Fibroblast of lung (primary cell): ENCODE measurements at regions not wholly inside any gene's neighbourhood (a gene's known extent, or its start where the extent isn't known, plus 50 kb on each side); places are given as distances from the start of the nearest gene placed in this dataset.
A peak's percentile ranks its signal among the peaks of the same experiment; 100 is the strongest.

ENCODE experiments used
- DNase-seq, 2 donors: peaks; one replicate each; pipeline versions ENCODE4 v3.0.0 to v3.0.0-alpha.2; 2010; ENCODE audit warnings: low read depth in 2 of 2
- H2AFZ ChIP-seq: 2 replicates; pipeline ENCODE4 v1.5.1; 2012; ENCODE audit warnings: low read length, control low read depth, inconsistent platforms
- H3K27ac ChIP-seq: 2 replicates; pipeline ENCODE4 v1.5.1; 2011; ENCODE audit warnings: low read length, control low read depth; ENCODE audit not compliant: insufficient read depth
- H3K27me3 ChIP-seq: 2 replicates; pipeline ENCODE4 v1.5.1; 2011; ENCODE audit warnings: mild to moderate bottlenecking, low read length; ENCODE audit not compliant: control insufficient read depth, insufficient read depth
- H3K36me3 ChIP-seq: 2 replicates; pipeline ENCODE4 v1.5.1; 2011; ENCODE audit warnings: low read length; ENCODE audit not compliant: control insufficient read depth, insufficient read depth
- H3K4me1 ChIP-seq: 2 replicates; pipeline ENCODE4 v1.5.1; 2011; ENCODE audit warnings: low read length; ENCODE audit not compliant: control insufficient read depth, insufficient read depth; ENCODE audit errors: extremely low read depth
- H3K4me2 ChIP-seq: 2 replicates; pipeline ENCODE4 v1.5.1; 2011; ENCODE audit warnings: low read length, control low read depth; ENCODE audit not compliant: insufficient read depth; ENCODE audit errors: extremely low read depth
- H3K4me3 ChIP-seq, 4 experiments: fragments of 200-600 bp in 1 of 4; sonication (generic) in 1 of 4; replicated peaks in 1 of 4; 2 replicates each; pipeline ENCODE4 v1.5.1; 2011 to 2016; ENCODE audit warnings: low read length in 4 of 4, low read depth in 3 of 4, mild to moderate bottlenecking in 3 of 4, control low read depth in 2 of 4, inconsistent platforms in 1 of 4, mixed read lengths in 1 of 4; ENCODE audit not compliant: insufficient read depth in 1 of 4; ENCODE audit errors: control extremely low read depth in 1 of 4
- H3K79me2 ChIP-seq: 2 replicates; pipeline ENCODE4 v1.5.1; 2012; ENCODE audit warnings: mild to moderate bottlenecking, low read length, inconsistent platforms; ENCODE audit not compliant: control insufficient read depth, insufficient read depth
- H3K9ac ChIP-seq: 2 replicates; pipeline ENCODE4 v1.5.1; 2011; ENCODE audit warnings: mild to moderate bottlenecking, low read length, control low read depth; ENCODE audit not compliant: insufficient read depth
- H3K9me3 ChIP-seq: 2 replicates; pipeline ENCODE4 v1.5.1; 2012; ENCODE audit warnings: low read depth, low read length; ENCODE audit not compliant: control insufficient read depth, insufficient read depth
- H4K20me1 ChIP-seq: 2 replicates; pipeline ENCODE4 v1.5.1; 2011; ENCODE audit warnings: low read length; ENCODE audit not compliant: control insufficient read depth, insufficient read depth; ENCODE audit errors: extremely low read depth
- CTCF ChIP-seq, 2 donors: IDR thresholded peaks in 1 of 2; conservative IDR thresholded peaks in 1 of 2; 1 replicate in 1 of 2; 2 replicates in 1 of 2; pipeline ENCODE4 v1.5.1; 2011 to 2012; ENCODE audit warnings: low read length in 2 of 2, control low read depth in 1 of 2, inconsistent platforms in 1 of 2, low read depth in 1 of 2, mild to moderate bottlenecking in 1 of 2
- EZH2 ChIP-seq: IDR thresholded peaks from 2 replicates; pipeline ENCODE4 v1.5.1; 2012; ENCODE audit warnings: low read length, control low read depth, mild to moderate bottlenecking; ENCODE audit errors: missing control alignments

GRCh38 chr20:39875492-39876110 lies 813.4 kb downstream of the MAFB start:
- Histone ChIP-seq H3K4me2 (no peak overlapping the region), H3K36me3 (no peaks in the 10 kb centered on the region), H3K27ac (no peak overlapping the region), H3K79me2 (no peaks in the 10 kb centered on the region), H3K4me1 (no peaks in the 10 kb centered on the region), H3K4me3 (no peak overlapping the region), H3K9ac (no peak overlapping the region), H2AFZ (no peak overlapping the region), H3K27me3 (no peaks in the 10 kb centered on the region), H4K20me1 (no peaks in the 10 kb centered on the region), H3K9me3 (no peaks in the 10 kb centered on the region)
- no peak for DNase-seq
- TF ChIP-seq EZH2 (no peak), CTCF (conservative IDR thresholded peaks at IDR 0.05 in 1 of 2, IDR thresholded peaks at IDR 0.05 in 1 of 2; ENCODE audit: low read depth in 1 of 2, low read length in 2 of 2) (no peak)

- Histone ChIP-seq H3K4me1 (no peaks in the 10 kb centered on the region), H3K4me2 (no peak overlapping the region), H2AFZ (no peak overlapping the region), H3K4me3 (no peak overlapping the region), H3K9ac (no peak overlapping the region), H4K20me1 (no peaks in the 10 kb centered on the region), H3K79me2 (no peaks in the 10 kb centered on the region), H3K9me3 (no peaks in the 10 kb centered on the region), H3K27ac (no peak overlapping the region), H3K36me3 (no peaks in the 10 kb centered on the region), H3K27me3 (no peaks in the 10 kb centered on the region)
- peak; percentile 75 to 90 for DNase-seq
- TF ChIP-seq CTCF (conservative IDR thresholded peaks at IDR 0.05 in 1 of 2, IDR thresholded peaks at IDR 0.05 in 1 of 2; ENCODE audit: low read depth in 1 of 2, low read length in 2 of 2) (peak; percentile 93 to 99), EZH2 (no peak)
Observed at GRCh38 chr20:39874049-39874893, 814.8 kb downstream of the MAFB start.

- H2AFZ ChIP-seq = no peak overlapping the region
Observed at GRCh38 chr20:39873286-39873685, 815.8 kb downstream of the MAFB start.

More at GRCh38 chr20:39873286-39873685, 815.8 kb downstream of the MAFB start:
- Histone ChIP-seq H4K20me1 (no peaks in the 10 kb centered on the region), H3K9me3 (no peaks in the 10 kb centered on the region), H3K4me2 (no peak overlapping the region), H3K9ac (no peak overlapping the region), H3K79me2 (no peaks in the 10 kb centered on the region), H3K27ac (no peak overlapping the region), H3K4me1 (no peaks in the 10 kb centered on the region), H3K36me3 (no peaks in the 10 kb centered on the region), H3K4me3 (no peak overlapping the region), H3K27me3 (no peaks in the 10 kb centered on the region)
- TF ChIP-seq EZH2 = no peak
- no peak for TF ChIP-seq CTCF (conservative IDR thresholded peaks at IDR 0.05 in 1 of 2, IDR thresholded peaks at IDR 0.05 in 1 of 2; ENCODE audit: low read depth in 1 of 2, low read length in 2 of 2)
- DNase-seq = no peak
